Esophagus squamous epithelium (tissue), 5 donors: ENCODE measurements at regions not wholly inside any gene's neighbourhood (a gene's known extent, or its start where the extent isn't known, plus 50 kb on each side); places are given as distances from the start of the nearest gene placed in this dataset.

ENCODE experiments used
- DNase-seq: peaks from one replicate; lab custom pipeline; 2025; lab: John Stamatoyannopoulos, UW
- H3K27ac ChIP-seq, 4 donors: fragments of 200-600 bp; sonication (generic); one replicate each; pipeline ENCODE4 v1.5.1; 2016 to 2019; ENCODE audit warnings: mild to moderate bottlenecking in 1 of 4
- H3K27me3 ChIP-seq, 4 donors: fragments of 200-600 bp; sonication (generic); 1 replicate in 3 of 4; 2 replicates in 1 of 4; pipeline versions ENCODE4 v1.5.1 to v1.6.0; 2017 to 2021; ENCODE audit warnings: antibody characterized with exemption in 1 of 4
- H3K36me3 ChIP-seq, 3 donors: fragments of 200-600 bp; sonication (generic); one replicate each; pipeline ENCODE4 v1.5.1; 2016 to 2019
- H3K4me1 ChIP-seq, 3 donors: fragments of 200-600 bp; sonication (generic); one replicate each; pipeline ENCODE4 v1.5.1; 2017 to 2019
- H3K4me3 ChIP-seq, 4 donors: fragments of 200-600 bp; sonication (generic); 1 replicate in 3 of 4; 2 replicates in 1 of 4; pipeline ENCODE4 v1.5.1; 2016 to 2019; ENCODE audit warnings: mild to moderate bottlenecking in 2 of 4, moderate library complexity in 1 of 4
- H3K9me3 ChIP-seq, 3 donors: fragments of 200-600 bp; sonication (generic); one replicate each; pipeline ENCODE4 v1.5.1; 2016 to 2019
- CTCF ChIP-seq, 6 experiments: fragments of 450-650 bp in 4 of 6; fragments of 200-600 bp in 2 of 6; sonication (generic) in 2 of 6; IDR thresholded peaks; one replicate each; pipeline ENCODE4 v1.5.1; 2016 to 2019; ENCODE audit warnings: antibody characterized with exemption in 6 of 6, mild to moderate bottlenecking in 4 of 6, moderate library complexity in 4 of 6
- POLR2A ChIP-seq, 4 donors: fragments of 450-650 bp; IDR thresholded peaks; one replicate each; pipeline ENCODE4 v1.6.1; 2017; ENCODE audit warnings: antibody characterized with exemption in 4 of 4, mild to moderate bottlenecking in 4 of 4, moderate library complexity in 3 of 4
- WGBS, 2 donors: methylation state at CpG; one replicate each; pipeline ENCODE4 v1.1.5; 2018; 5-methylcytosine and 5-hydroxymethylcytosine counted together
- intact Hi-C: fragments of 100-400 bp; cut with DNase I; formaldehyde crosslinking; loops from one replicate; pipeline ENCODE4 v1.15.0; 2022
- donor health status: DM: yes; HTN: yes; CAD: no.

DNA sequence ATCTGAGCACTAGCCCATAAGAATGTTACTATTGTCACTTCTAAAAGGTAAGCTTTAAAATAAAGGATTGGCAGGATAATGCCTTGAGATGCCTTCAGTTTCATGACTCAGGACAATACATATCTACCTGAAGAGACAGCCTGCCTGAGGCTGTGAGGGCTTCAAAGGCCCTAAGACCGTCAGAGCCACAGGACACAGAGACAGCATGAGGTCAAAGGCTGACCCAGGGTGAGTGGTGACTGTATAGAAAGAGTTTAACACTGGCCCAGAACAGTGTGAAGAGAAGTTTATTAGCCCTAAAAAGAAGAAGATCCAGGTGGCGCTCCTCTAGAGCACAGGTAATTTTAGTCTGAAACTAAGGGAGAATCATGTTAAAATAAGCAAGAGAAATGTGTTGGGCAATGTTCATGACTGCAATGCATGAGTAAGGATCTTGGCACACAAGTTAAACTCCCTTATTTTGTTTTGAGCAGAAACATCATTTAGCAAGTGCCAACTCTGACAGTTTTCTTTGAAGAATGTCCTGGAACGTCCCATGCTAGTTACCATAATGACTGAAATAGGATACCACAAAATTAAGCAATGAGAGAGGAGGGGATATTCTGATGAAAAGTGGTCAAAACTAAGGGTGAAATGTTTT, 78.1 kb upstream of the FAM110C start:
- peak overlapping the region in 3 of 4 donors; percentile 12 to 66 (median 53) for H3K27ac ChIP-seq

GRCh38 chr2:116953-117352, 70.6 kb upstream of the FAM110C start:
- WGBS, 2 donors: 85 to 88% methylated on average over 2 of the region's 2 CpGs
- no peak for DNase-seq
- H3K9me3 ChIP-seq: no peaks in the 10 kb centered on the region
- H3K4me3 ChIP-seq: no peak overlapping the region
- no peaks in the 10 kb centered on the region for H3K4me1 ChIP-seq
- TF ChIP-seq POLR2A (IDR thresholded peaks at IDR 0.05) (no peak), CTCF (IDR thresholded peaks at IDR 0.05) (no peak)
- no peaks in the 10 kb centered on the region for H3K36me3 ChIP-seq
- H3K27ac ChIP-seq: no peak overlapping the region
- intact Hi-C loops: no loop called here
- no peaks in the 10 kb centered on the region for H3K27me3 ChIP-seq

More for the DNA sequence above, 78.1 kb upstream of the FAM110C start:
- Histone ChIP-seq H3K27me3 (peaks cover 0 to 7% (median 0%) of the 10 kb centered on the region in 4 donors), H3K4me1 (peaks cover 0 to 16% (median 3%) of the 10 kb centered on the region in 3 donors), H3K36me3 (no peaks in the 10 kb centered on the region), H3K4me3 (no peak overlapping the region), H3K9me3 (no peaks in the 10 kb centered on the region)
- no peak for TF ChIP-seq POLR2A (IDR thresholded peaks at IDR 0.05)
- intact Hi-C loops: no loop called here
- WGBS, 2 donors: 20 to 21% methylated on average over 3 of the region's 3 CpGs
- DNase-seq: no peak

- WGBS, 2 donors: 14 to 21% methylated on average over 3 of the region's 3 CpGs
- no peaks in the 10 kb centered on the region for H3K4me1 ChIP-seq
- DNase-seq: no peak
These were observed 69.0 kb upstream of the FAM110C start for GRCh38 chr2:115303-115702.

DNA sequence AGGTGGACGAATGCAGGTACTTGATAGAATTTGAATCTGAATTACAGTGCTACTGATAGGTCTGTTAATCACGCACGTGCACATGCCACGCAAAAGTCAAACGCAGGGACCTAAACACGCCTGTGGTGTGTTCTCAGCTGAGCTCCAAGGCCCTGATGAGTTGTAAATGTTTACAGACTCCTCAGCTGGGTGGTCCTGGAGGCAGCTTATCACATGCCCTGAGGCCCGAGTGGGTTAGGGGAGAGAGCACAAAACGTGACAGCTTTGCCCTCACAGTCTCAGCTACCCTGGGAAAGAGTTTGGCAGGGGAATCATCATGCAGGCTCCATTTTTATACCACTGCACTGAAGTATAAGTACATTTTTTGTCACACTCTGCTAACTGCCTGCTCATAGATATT, 68.3 kb upstream of the FAM110C start:
- Histone ChIP-seq H3K9me3 (no peaks in the 10 kb centered on the region), H3K4me1 (no peaks in the 10 kb centered on the region), H3K27ac (no peak overlapping the region), H3K27me3 (no peaks in the 10 kb centered on the region), H3K4me3 (no peak overlapping the region), H3K36me3 (no peaks in the 10 kb centered on the region)
- TF ChIP-seq POLR2A (IDR thresholded peaks at IDR 0.05) (no peak), CTCF (IDR thresholded peaks at IDR 0.05) (no peak)
- intact Hi-C loops: no loop called here
- DNase-seq: no peak
- 80 to 82% methylated on average over 5 to 8 of the region's 8 CpGs for WGBS, 2 donors

More at GRCh38 chr2:115303-115702, 69.0 kb upstream of the FAM110C start:
- intact Hi-C loops: no loop called here
- H3K36me3 ChIP-seq: no peaks in the 10 kb centered on the region
- H3K4me3 ChIP-seq: no peak overlapping the region
- no peaks in the 10 kb centered on the region for H3K9me3 ChIP-seq
- TF ChIP-seq POLR2A (IDR thresholded peaks at IDR 0.05) (no peak), CTCF (IDR thresholded peaks at IDR 0.05) (peak in 1 of 6 experiments; percentile 11)
- no peak overlapping the region for H3K27ac ChIP-seq
- H3K27me3 ChIP-seq: no peaks in the 10 kb centered on the region

DNA sequence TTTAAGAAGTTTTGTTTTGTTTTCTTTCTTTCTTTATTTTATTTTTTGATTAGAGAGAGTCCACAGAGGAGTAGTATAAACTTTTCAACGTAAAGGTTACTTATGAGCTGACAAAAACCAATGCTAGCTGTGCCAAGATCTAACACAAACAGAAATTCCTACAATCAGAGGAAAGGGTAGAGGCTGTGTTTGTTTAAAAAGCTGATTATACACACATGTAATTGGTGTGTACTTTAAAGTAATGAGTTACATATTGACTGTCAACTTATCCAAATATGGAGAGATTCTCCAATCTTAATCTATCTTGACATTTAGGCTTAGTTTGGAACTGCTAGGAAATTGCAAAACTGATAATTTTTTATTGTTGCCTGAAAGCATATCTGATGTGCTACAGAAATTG, 63.7 kb upstream of the FAM110C start:
- Histone ChIP-seq H3K27me3 (no peaks in the 10 kb centered on the region), H3K4me3 (no peak overlapping the region), H3K27ac (no peak overlapping the region), H3K4me1 (no peaks in the 10 kb centered on the region), H3K9me3 (peaks cover 0 to 6% (median 0%) of the 10 kb centered on the region in 3 donors), H3K36me3 (no peaks in the 10 kb centered on the region)
- 37 to 42% methylated on average over 1 of the region's 1 CpG for WGBS, 2 donors
- intact Hi-C loops: no loop called here
- DNase-seq: no peak
- TF ChIP-seq CTCF (IDR thresholded peaks at IDR 0.05) (no peak), POLR2A (IDR thresholded peaks at IDR 0.05) (no peak)
